ENCODE measurements at regions not wholly inside any gene's neighbourhood (a gene's known extent, or its start where the extent isn't known, plus 50 kb on each side); places are given as distances from the start of the nearest gene placed in this dataset.

DNA sequence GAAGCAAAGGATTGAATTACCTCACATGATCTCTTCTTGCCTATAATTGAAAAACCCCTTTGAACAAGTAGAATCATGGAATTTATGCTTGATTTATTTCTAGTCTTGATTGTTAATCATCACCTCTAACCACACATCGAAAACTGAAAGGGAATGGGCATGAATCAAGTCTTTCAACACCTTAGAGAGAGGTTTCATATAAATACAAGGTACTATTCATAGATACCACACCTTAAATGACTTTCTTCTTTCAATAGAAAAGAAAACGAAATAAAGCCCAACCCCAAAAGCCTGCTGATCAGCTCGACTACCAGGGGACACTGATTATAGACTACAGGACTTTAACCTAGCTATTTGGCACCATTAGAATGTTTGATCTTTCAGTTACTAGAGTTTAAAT is 128.6 kb upstream of the PTPRZ1 start:
- TF ChIP-seq MXI1 (IDR thresholded peaks at IDR 0.05; ENCODE audit: borderline replicate concordance, low read depth, low read length), result no peak
- TF ChIP-seq, protein P1, sequence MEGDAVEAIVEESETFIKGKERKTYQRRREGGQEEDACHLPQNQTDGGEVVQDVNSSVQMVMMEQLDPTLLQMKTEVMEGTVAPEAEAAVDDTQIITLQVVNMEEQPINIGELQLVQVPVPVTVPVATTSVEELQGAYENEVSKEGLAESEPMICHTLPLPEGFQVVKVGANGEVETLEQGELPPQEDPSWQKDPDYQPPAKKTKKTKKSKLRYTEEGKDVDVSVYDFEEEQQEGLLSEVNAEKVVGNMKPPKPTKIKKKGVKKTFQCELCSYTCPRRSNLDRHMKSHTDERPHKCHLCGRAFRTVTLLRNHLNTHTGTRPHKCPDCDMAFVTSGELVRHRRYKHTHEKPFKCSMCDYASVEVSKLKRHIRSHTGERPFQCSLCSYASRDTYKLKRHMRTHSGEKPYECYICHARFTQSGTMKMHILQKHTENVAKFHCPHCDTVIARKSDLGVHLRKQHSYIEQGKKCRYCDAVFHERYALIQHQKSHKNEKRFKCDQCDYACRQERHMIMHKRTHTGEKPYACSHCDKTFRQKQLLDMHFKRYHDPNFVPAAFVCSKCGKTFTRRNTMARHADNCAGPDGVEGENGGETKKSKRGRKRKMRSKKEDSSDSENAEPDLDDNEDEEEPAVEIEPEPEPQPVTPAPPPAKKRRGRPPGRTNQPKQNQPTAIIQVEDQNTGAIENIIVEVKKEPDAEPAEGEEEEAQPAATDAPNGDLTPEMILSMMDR (conservative IDR thresholded peaks at IDR 0.05; ENCODE audit: low read depth, low read length), result no peak
- no peak for TF ChIP-seq POLR2A (IDR thresholded peaks at IDR 0.05; ENCODE audit: low read depth, low read length)
- no peak for TF ChIP-seq RFX5 (IDR thresholded peaks at IDR 0.05; ENCODE audit: low read depth, low read length)
- TF ChIP-seq RAD21 (IDR thresholded peaks at IDR 0.05; ENCODE audit: low read length), result no peak
- no peak for TF ChIP-seq BHLHE40 (IDR thresholded peaks at IDR 0.05; ENCODE audit: low read depth, low read length)
- no peak for TF ChIP-seq MAFK (IDR thresholded peaks at IDR 0.05; ENCODE audit: low read depth, low read length)
- TF ChIP-seq SMC3 (IDR thresholded peaks at IDR 0.05; ENCODE audit: low read depth, low read length), result no peak
- TF ChIP-seq FOS (IDR thresholded peaks at IDR 0.05; ENCODE audit: low read depth, low read length), result no peak
- no peak for TF ChIP-seq RCOR1 (IDR thresholded peaks at IDR 0.05; ENCODE audit: insufficient replicate concordance, low read length)
- TF ChIP-seq, protein P2, sequence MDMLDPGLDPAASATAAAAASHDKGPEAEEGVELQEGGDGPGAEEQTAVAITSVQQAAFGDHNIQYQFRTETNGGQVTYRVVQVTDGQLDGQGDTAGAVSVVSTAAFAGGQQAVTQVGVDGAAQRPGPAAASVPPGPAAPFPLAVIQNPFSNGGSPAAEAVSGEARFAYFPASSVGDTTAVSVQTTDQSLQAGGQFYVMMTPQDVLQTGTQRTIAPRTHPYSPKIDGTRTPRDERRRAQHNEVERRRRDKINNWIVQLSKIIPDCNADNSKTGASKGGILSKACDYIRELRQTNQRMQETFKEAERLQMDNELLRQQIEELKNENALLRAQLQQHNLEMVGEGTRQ (IDR thresholded peaks at IDR 0.05; ENCODE audit: low read depth, low read length), result no peak
- no peak for TF ChIP-seq CEBPB (IDR thresholded peaks at IDR 0.05; ENCODE audit: low read depth, low read length)
- no peak for TF ChIP-seq NFE2L2 (IDR thresholded peaks at IDR 0.05; ENCODE audit: low read depth, low read length)
- TF ChIP-seq, protein P3, sequence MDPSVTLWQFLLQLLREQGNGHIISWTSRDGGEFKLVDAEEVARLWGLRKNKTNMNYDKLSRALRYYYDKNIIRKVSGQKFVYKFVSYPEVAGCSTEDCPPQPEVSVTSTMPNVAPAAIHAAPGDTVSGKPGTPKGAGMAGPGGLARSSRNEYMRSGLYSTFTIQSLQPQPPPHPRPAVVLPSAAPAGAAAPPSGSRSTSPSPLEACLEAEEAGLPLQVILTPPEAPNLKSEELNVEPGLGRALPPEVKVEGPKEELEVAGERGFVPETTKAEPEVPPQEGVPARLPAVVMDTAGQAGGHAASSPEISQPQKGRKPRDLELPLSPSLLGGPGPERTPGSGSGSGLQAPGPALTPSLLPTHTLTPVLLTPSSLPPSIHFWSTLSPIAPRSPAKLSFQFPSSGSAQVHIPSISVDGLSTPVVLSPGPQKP (IDR thresholded peaks at IDR 0.05; ENCODE audit: borderline replicate concordance, low read depth, low read length), result no peak

Measured in IMR-90 (cell line).